ENCODE measurements at regions not wholly inside any gene's neighbourhood (a gene's known extent, or its start where the extent isn't known, plus 50 kb on each side); places are given as distances from the start of the nearest gene placed in this dataset.

DNA sequence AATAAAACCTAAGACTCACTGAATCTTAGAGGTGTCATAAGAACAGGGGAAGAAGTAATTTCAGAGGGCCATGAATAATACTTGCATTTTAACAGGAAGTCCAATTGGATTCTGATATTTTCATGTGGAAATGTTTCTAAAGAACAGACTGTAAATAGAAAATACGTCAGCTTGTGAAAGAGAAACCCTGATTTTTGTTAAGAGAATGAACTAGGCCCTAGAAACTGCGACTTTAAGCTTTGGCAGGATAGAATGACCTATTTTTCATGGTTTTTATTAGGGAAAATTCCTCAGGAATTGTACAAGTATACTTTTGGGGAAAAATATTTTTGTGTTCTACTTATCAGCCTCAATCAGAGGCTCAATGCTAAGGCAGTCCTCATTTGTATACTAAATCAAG, 215.5 kb upstream of the ACTBL2 start:
- no peak for DNase-seq (ENCODE audit: low spot score)
- intact Hi-C loops (cut with DNase I), result loop anchor here (5.0 kb wide), 1 partner anchor 759 kb away; no protein-coding TSS in a partner anchor

DNA sequence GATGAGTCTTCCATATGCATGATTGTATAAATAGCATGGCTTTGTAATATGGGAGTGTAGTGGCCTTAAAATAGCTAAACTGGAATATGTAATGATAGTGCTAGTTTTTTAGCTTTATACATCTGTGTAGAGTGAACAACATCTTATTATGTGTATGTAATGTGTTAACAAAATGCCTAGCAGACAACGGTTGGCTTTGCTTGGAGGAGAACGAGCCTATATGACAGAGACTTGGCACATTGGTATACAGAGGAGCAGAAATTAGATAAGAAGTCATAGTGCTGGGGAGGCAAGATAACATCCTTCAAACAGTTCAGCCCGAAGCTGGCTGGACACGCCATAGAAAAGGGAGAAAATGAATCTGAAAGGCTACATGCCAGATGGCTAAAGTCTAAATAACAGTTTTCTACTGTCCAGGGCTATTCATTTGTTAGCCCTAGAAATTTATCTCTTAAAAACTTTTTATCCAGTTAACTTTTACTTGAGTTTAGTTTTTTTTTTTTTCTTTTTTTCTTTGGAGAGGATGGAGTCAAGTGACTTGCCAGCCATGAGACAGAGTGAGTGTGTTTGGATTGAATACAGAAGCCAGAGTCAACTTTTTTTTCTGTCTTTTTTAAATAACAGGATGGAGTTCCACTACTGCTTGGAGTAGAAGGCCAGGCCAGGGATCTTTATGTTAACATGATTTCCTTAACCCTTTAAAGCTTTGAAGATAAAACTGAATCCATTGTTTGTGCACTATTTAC, 214.4 kb upstream of the ACTBL2 start:
- intact Hi-C loops (cut with DNase I), result loop anchor here (5.0 kb wide), 1 partner anchor 760 kb away; no protein-coding TSS in a partner anchor
- DNase-seq (ENCODE audit: low spot score), result no peak

DNA sequence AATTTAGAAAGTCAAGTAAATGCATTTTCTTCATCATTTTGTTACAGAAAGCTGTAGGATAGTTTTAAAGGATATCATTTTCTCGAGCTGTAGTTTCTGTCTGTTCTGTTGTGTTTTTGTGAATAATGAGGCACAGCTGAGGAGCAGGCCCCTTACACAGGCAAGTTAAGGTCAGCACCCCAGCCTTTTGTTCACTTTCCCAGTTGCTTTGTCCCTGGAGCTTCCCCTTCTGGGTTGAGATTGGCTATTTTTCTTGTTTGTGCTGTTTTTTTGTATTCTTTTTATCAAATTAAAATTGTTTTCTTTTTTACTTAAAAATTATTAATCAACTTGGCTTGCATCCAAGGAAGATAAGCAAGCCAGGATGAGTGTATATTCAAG, 213.8 kb upstream of the ACTBL2 start:
- DNase-seq (ENCODE audit: low spot score), result no peak
- intact Hi-C loops (cut with DNase I), result loop anchor here (5.0 kb wide), 1 partner anchor 761 kb away; no protein-coding TSS in a partner anchor

GRCh38 chr5:57695706-57696388, 213.2 kb upstream of the ACTBL2 start:
- intact Hi-C loops (cut with DNase I), result loop anchor here (5.0 kb wide), 1 partner anchor 761 kb away; no protein-coding TSS in a partner anchor
- no peak for DNase-seq (ENCODE audit: low spot score)

GRCh38 chr5:57695179-57695578, 212.6 kb upstream of the ACTBL2 start:
- intact Hi-C loops (cut with DNase I), result loop anchor here (5.0 kb wide), 1 partner anchor 762 kb away; no protein-coding TSS in a partner anchor
- DNase-seq (ENCODE audit: low spot score), result no peak

GRCh38 chr5:57693488-57694305, 211.1 kb upstream of the ACTBL2 start:
- intact Hi-C loops (cut with DNase I), result loop anchor here (1.0 to 5.0 kb wide), 3 partner anchors 30 to 191 kb away; no protein-coding TSS in a partner anchor
- DNase-seq (ENCODE audit: low spot score), result no peak

GRCh38 chr5:57692582-57693487, 210.2 kb upstream of the ACTBL2 start:
- intact Hi-C loops (cut with DNase I), result loop anchor here (1.0 to 5.0 kb wide), 3 partner anchors 30 to 191 kb away; no protein-coding TSS in a partner anchor
- peak; percentile 80 for DNase-seq (ENCODE audit: low spot score)

DNA sequence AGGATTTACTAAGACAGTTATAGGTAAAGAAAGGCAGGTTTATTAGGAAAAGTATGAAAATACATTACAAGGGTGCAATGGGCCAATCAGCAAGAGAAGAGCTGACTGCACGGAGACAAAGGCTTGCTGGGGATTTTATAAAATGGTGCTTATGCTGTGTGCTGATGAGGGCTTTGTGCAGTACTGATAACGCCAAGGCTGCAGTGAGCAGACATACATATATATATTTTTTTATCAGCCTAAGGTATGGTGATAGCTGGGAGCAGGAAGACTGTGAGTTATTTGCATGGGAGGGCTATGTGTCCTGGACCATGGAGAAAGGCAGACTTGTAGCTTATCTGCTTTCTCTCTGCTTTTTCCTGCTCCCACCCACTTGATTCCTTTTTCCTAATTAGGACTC, 208.1 kb upstream of the ACTBL2 start:
- intact Hi-C loops (cut with DNase I), result loop anchor here (5.0 kb wide), 1 partner anchor 188 kb away; no protein-coding TSS in a partner anchor
- DNase-seq (ENCODE audit: low spot score), result no peak

DNA sequence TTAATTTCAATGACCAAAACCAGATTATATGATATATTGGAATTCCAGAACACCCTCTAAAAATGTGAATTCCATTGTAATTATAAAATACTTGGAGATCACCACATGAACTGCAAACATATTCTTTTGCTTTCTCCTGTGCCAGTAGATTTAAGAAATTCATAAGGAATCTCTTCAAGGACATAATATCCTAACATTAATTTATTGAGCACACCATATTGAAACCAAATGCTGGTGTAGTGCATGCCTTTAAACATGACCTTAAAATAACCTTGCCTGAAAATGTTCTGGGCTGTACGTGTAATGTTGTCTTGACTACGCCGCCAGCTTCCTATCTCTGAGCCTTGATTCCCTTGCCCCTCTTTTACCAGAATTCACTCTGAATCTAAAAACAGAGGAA, 205.0 kb upstream of the ACTBL2 start:
- DNase-seq (ENCODE audit: low spot score), result no peak
- intact Hi-C loops (cut with DNase I), result no loop called here

DNA sequence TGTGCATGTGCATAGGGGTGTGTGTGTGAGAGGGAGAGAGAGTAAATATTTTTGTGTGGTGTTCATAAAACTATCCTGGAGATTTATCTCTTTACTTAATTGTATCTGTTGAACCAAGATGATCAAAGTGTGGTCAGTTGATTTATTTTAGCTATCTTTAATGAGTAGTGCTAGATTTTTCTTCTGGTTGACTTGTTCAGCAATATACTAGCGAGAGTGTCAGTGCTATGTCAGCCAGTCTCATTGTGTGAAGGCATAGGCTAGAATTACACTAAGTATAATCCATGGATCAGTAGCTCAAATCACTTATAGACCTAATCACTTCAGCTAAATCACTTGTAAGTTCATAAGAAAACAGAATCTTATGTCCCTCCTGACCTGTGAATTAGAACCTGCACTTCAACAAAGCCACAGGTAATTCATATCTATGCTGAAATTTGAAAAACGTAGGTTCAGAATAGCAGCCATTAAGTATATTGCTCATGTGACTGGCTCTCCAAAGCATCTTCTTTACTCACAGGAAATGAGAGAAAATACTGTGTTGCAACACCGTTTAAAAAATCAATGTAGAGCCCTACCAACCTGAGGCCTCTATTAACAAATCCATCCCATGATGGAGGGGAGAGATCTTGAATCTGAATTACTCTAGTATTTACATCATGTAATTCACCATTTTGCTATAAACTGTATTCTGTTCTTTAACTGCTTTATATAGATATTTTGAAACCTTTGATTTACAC, 203.1 kb upstream of the ACTBL2 start:
- intact Hi-C loops (cut with DNase I), result no loop called here
- no peak for DNase-seq (ENCODE audit: low spot score)

DNA sequence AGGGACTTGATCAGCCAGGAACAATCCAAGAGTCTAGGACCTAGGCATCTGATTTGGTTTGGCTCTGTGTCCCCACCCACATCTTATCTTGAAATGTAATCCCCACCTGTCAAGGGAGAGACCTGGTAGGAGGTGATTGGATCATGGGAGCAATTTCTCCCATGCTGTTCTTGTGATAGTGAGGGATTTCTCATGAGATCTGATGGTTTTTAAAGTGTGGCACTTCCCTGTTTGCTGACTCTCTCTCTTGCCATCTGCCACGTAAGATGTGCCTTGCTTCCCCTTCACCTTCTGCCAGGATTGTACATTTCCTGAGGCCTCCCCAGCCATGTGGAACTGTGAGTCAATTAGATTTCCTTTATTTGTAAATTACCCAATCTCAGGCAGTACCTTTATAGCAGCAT, 201.7 kb upstream of the ACTBL2 start:
- intact Hi-C loops (cut with DNase I), result no loop called here
- DNase-seq (ENCODE audit: low spot score), result no peak

DNA sequence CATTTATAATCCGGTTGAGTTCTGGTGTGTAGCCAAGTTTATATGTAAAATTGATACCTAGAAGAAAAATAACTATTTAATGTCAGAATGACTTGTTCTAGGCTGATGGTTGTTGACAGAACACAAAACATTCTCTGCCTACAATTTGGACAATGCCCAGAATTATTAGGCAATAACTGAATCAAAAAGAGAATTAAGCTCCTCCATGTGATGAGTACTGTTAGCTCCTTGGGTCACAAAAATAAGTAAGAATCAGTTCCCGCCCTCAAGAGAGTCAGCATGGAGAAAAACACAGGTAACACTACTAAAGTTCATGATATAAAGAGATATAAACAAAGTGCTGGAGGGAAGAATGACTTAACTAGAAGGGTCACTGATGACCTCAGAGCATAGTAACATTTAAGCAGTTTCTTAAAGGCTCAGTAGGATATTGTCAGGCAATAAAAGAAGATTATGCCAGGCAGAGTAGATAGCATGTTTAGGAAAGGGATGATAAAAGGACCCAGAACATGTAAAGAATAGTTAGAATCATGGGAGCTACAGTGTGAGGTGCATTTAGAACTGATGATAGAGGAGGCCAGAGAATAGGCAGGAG, 200.5 kb upstream of the ACTBL2 start:
- intact Hi-C loops (cut with DNase I), result no loop called here
- no peak for DNase-seq (ENCODE audit: low spot score)

DNA sequence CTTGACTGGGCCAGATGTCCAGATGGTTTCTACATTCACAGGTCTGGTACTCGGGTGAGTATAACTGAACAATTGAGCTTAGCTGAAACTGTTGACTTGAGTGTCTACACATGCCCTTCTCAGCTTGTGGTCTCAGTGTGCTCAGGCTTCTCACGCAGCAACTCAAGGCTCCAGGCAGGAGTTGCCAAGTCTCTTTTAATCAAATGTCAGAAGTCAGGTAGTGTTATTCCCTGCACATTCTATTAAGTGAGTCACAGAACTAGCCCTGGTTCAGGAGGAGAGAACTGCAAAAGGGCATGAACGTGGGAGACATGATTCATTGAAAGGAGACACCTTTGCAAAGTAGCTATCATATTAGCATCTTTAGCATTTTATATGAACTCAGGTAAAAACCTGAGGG, 199.3 kb upstream of the ACTBL2 start:
- intact Hi-C loops (cut with DNase I), result no loop called here
- no peak for DNase-seq (ENCODE audit: low spot score)

- intact Hi-C loops (cut with DNase I), result no loop called here
- no peak for DNase-seq (ENCODE audit: low spot score)
Measured at GRCh38 chr5:57680686-57681085, 198.1 kb upstream of the ACTBL2 start.

GRCh38 chr5:57677235-57677634, 194.6 kb upstream of the ACTBL2 start:
- intact Hi-C loops (cut with DNase I), result no loop called here
- no peak for DNase-seq (ENCODE audit: low spot score)

GRCh38 chr5:57676222-57677098, 193.8 kb upstream of the ACTBL2 start:
- no peak for DNase-seq (ENCODE audit: low spot score)
- intact Hi-C loops (cut with DNase I), result no loop called here

GRCh38 chr5:57675236-57675635, 192.6 kb upstream of the ACTBL2 start:
- no peak for DNase-seq (ENCODE audit: low spot score)

More at GRCh38 chr5:57675236-57675635, 192.6 kb upstream of the ACTBL2 start:
- intact Hi-C loops (cut with DNase I), result no loop called here
